Suprapubic skin (tissue), 4 donors: ENCODE measurements at regions not wholly inside any gene's neighbourhood (a gene's known extent, or its start where the extent isn't known, plus 50 kb on each side); places are given as distances from the start of the nearest gene placed in this dataset.
A peak's percentile ranks its signal among the peaks of the same experiment; 100 is the strongest.

Source experiments
- DNase-seq, 2 donors: peaks; one replicate each; pipeline ENCODE4 v3.0.0-alpha.2; 2019; ENCODE audit warnings: low spot score in 2 of 2
- H3K27ac ChIP-seq: fragments of 200-600 bp; sonication (generic); one replicate; pipeline ENCODE4 v1.5.1; 2019
- H3K27me3 ChIP-seq: fragments of 200-600 bp; sonication (generic); one replicate; pipeline ENCODE4 v1.5.1; 2019
- H3K36me3 ChIP-seq: fragments of 200-600 bp; sonication (generic); one replicate; pipeline ENCODE4 v1.5.1; 2019
- H3K4me1 ChIP-seq: fragments of 200-600 bp; sonication (generic); one replicate; pipeline ENCODE4 v1.5.1; 2019
- H3K4me3 ChIP-seq: fragments of 200-600 bp; sonication (generic); one replicate; pipeline ENCODE4 v1.5.1; 2019; ENCODE audit warnings: mild to moderate bottlenecking
- H3K9me3 ChIP-seq: fragments of 200-600 bp; sonication (generic); one replicate; pipeline ENCODE4 v1.5.1; 2019
- EP300 ChIP-seq: sonication (generic); formaldehyde crosslinking; IDR thresholded peaks from one replicate; pipeline ENCODE4 v1.6.1; 2017; ENCODE audit warnings: antibody characterized with exemption
- POLR2A ChIP-seq, 2 donors: fragments of 450-650 bp; IDR thresholded peaks; one replicate each; pipeline ENCODE4 v1.6.1; 2017; ENCODE audit warnings: antibody characterized with exemption in 2 of 2, mild to moderate bottlenecking in 2 of 2, moderate library complexity in 2 of 2
- POLR2AphosphoS5 ChIP-seq, 3 donors: sonication (generic); formaldehyde crosslinking; IDR thresholded peaks; one replicate each; pipeline ENCODE4 v1.6.1; 2017; ENCODE audit warnings: antibody characterized with exemption in 3 of 3
- WGBS: methylation state at CpG from one replicate; pipeline ENCODE4 v1.1.5; 2018; 5-methylcytosine and 5-hydroxymethylcytosine counted together
- TF ChIP-seq, protein P1 (sequence below), 2 donors: fragments of 200-600 bp in 1 of 2; fragments of 450-650 bp in 1 of 2; sonication (generic) in 1 of 2; IDR thresholded peaks; one replicate each; pipeline ENCODE4 v1.5.1; 2016 to 2019; ENCODE audit warnings: antibody characterized with exemption in 2 of 2, mild to moderate bottlenecking in 1 of 2, moderate library complexity in 1 of 2

- Histone ChIP-seq H3K9me3 (no peaks in the 10 kb centered on the region), H3K4me3 (no peak overlapping the region), H3K27me3 (peaks cover 7% of the 10 kb centered on the region), H3K27ac (no peak overlapping the region), H3K4me1 (no peaks in the 10 kb centered on the region), H3K36me3 (no peaks in the 10 kb centered on the region)
- no peak for TF ChIP-seq POLR2A (IDR thresholded peaks at IDR 0.05)
- TF ChIP-seq EP300: no peak
- no peak for TF ChIP-seq POLR2AphosphoS5 (IDR thresholded peaks at IDR 0.05)
- TF ChIP-seq, protein P1, sequence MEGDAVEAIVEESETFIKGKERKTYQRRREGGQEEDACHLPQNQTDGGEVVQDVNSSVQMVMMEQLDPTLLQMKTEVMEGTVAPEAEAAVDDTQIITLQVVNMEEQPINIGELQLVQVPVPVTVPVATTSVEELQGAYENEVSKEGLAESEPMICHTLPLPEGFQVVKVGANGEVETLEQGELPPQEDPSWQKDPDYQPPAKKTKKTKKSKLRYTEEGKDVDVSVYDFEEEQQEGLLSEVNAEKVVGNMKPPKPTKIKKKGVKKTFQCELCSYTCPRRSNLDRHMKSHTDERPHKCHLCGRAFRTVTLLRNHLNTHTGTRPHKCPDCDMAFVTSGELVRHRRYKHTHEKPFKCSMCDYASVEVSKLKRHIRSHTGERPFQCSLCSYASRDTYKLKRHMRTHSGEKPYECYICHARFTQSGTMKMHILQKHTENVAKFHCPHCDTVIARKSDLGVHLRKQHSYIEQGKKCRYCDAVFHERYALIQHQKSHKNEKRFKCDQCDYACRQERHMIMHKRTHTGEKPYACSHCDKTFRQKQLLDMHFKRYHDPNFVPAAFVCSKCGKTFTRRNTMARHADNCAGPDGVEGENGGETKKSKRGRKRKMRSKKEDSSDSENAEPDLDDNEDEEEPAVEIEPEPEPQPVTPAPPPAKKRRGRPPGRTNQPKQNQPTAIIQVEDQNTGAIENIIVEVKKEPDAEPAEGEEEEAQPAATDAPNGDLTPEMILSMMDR (IDR thresholded peaks at IDR 0.05): no peak
- 55% methylated on average over 5 of the region's 5 CpGs for WGBS
- no peak for DNase-seq
These were observed 101.5 kb upstream of the BACH2 start for GRCh38 chr6:90397929-90398674.

DNA sequence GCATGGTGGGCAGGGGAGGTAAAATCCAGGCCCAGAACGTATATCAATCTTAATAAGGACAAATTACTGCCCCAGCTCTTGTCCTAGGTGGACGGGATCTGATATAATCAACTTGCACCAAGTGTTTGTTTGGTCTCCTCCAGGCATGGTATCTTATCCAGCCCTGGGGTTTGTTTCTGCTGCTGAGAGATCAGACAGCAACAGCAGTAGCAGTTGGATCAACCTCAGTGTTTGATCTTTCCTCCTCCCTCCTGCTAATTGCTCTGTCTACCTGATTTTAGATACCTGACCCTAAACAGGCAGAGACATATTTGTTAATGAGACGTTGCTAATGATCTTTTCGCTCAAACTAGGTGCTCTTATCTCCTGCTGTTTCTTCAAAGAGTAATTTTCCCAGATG, 100.4 kb upstream of the BACH2 start:
- Histone ChIP-seq H3K4me3 (no peak overlapping the region), H3K4me1 (no peaks in the 10 kb centered on the region)
- WGBS: 83% methylated on average over 4 of the region's 4 CpGs

GRCh38 chr6:90393232-90393884, 96.7 kb upstream of the BACH2 start:
- no peak for DNase-seq
- H3K27me3 ChIP-seq: peaks cover 2% of the 10 kb centered on the region
- 29% methylated on average over 7 of the region's 7 CpGs for WGBS

More for the DNA sequence above, 100.4 kb upstream of the BACH2 start:
- Histone ChIP-seq H3K36me3 (no peaks in the 10 kb centered on the region), H3K9me3 (no peaks in the 10 kb centered on the region), H3K27me3 (peaks cover 7% of the 10 kb centered on the region), H3K27ac (no peak overlapping the region)
- no peak for TF ChIP-seq POLR2AphosphoS5 (IDR thresholded peaks at IDR 0.05)
- TF ChIP-seq, protein P1 (IDR thresholded peaks at IDR 0.05): no peak
- TF ChIP-seq EP300: no peak
- no peak for TF ChIP-seq POLR2A (IDR thresholded peaks at IDR 0.05)
- no peak for DNase-seq

DNA sequence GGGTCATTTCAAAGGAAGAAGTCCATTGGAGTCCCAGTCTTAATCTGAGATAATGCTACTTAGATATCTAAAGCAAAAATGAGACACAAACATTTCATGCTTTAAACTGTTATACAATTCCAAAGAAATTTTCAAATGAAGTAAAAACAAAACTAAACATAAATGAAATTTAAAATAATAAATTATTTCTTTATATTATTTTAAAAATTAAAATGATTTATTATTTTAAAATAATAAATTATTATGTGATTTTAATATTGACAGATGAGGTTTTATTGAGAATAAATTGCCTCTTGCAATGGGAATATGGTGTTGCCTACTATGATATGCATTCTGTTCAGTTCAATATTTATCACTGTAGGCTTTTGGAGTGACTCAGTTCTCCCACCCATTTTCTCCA, 93.7 kb upstream of the BACH2 start:
- H3K36me3 ChIP-seq: no peaks in the 10 kb centered on the region
- no peak for TF ChIP-seq EP300
- TF ChIP-seq POLR2A (IDR thresholded peaks at IDR 0.05): no peak
- TF ChIP-seq, protein P1 (IDR thresholded peaks at IDR 0.05): no peak
- no peak for TF ChIP-seq POLR2AphosphoS5 (IDR thresholded peaks at IDR 0.05)
- no peaks in the 10 kb centered on the region for H3K27me3 ChIP-seq
- H3K4me3 ChIP-seq: no peak overlapping the region
- DNase-seq: no peak
- H3K27ac ChIP-seq: no peak overlapping the region
- H3K9me3 ChIP-seq: no peaks in the 10 kb centered on the region
- H3K4me1 ChIP-seq: no peaks in the 10 kb centered on the region

More at GRCh38 chr6:90393232-90393884, 96.7 kb upstream of the BACH2 start:
- Histone ChIP-seq H3K36me3 (no peaks in the 10 kb centered on the region), H3K9me3 (no peaks in the 10 kb centered on the region), H3K4me3 (no peak overlapping the region), H3K4me1 (no peaks in the 10 kb centered on the region), H3K27ac (no peak overlapping the region)
- TF ChIP-seq POLR2A (IDR thresholded peaks at IDR 0.05) (no peak), POLR2AphosphoS5 (IDR thresholded peaks at IDR 0.05) (no peak), EP300 (no peak)
- TF ChIP-seq, protein P1 (IDR thresholded peaks at IDR 0.05): peak; percentile 60 to 67

- TF ChIP-seq, protein P1 (IDR thresholded peaks at IDR 0.05): no peak
- TF ChIP-seq POLR2A (IDR thresholded peaks at IDR 0.05) (no peak), POLR2AphosphoS5 (IDR thresholded peaks at IDR 0.05) (no peak), EP300 (no peak)
- DNase-seq: no peak
- Histone ChIP-seq H3K27me3 (no peaks in the 10 kb centered on the region), H3K9me3 (no peaks in the 10 kb centered on the region), H3K4me3 (no peak overlapping the region), H3K36me3 (no peaks in the 10 kb centered on the region), H3K27ac (no peak overlapping the region), H3K4me1 (no peaks in the 10 kb centered on the region)
- 84% methylated on average over 5 of the region's 5 CpGs for WGBS
These were observed 91.8 kb upstream of the BACH2 start for GRCh38 chr6:90388395-90388794.
